WTC11 (cell line): ENCODE measurements at regions not wholly inside any gene's neighbourhood (a gene's known extent, or its start where the extent isn't known, plus 50 kb on each side); places are given as distances from the start of the nearest gene placed in this dataset.
"Not testable (repeated sequence)": the region's sequence is repeated elsewhere in the genome, so short reads cannot be mapped to it uniquely, and the experiment has no call there.

Experiments
- ATAC-seq: fragments of 200-7000 bp; cut with Tn5 transposase; 2 replicates; pipeline ENCODE4 v1.10.0; 2021; ENCODE audit warnings: mild to moderate bottlenecking, moderate library complexity
- CTCF ChIA-PET: fragments of 300-600 bp; sonication (Branson Sonifier 250); formaldehyde crosslinking; loops from one replicate; lab custom pipeline; 2021; ENCODE audit warnings: antibody characterized with exemption; lab: Charles Lee
- POLR2A ChIA-PET: fragments of 350-600 bp; sonication (Branson Sonifier 250); formaldehyde crosslinking; loops from one replicate; lab custom pipeline; 2021; ENCODE audit warnings: antibody characterized with exemption; lab: Charles Lee
- DNase-seq: peaks from one replicate; pipeline ENCODE4 v3.0.0; 2021; ENCODE audit warnings: low spot score
- H3K27ac Mint-ChIP-seq: 2 replicates; pipeline ENCODE4 v1.8.0; 2021; ENCODE audit warnings: mixed read lengths
- H3K27me3 Mint-ChIP-seq: 2 replicates; pipeline ENCODE4 v1.8.0; 2021; ENCODE audit warnings: low read depth, mild to moderate bottlenecking, moderate library complexity, mixed read lengths
- H3K36me3 Mint-ChIP-seq: 2 replicates; pipeline ENCODE4 v1.8.0; 2021; ENCODE audit warnings: mixed read lengths
- H3K4me1 Mint-ChIP-seq: 2 replicates; pipeline ENCODE4 v1.8.0; 2022; ENCODE audit warnings: mixed read lengths
- H3K4me3 Mint-ChIP-seq: 2 replicates; pipeline ENCODE4 v1.8.0; 2021; ENCODE audit warnings: mild to moderate bottlenecking, moderate library complexity, mixed read lengths
- H3K9me3 Mint-ChIP-seq: 2 replicates; pipeline ENCODE4 v1.8.0; 2021; ENCODE audit warnings: mixed read lengths

DNA sequence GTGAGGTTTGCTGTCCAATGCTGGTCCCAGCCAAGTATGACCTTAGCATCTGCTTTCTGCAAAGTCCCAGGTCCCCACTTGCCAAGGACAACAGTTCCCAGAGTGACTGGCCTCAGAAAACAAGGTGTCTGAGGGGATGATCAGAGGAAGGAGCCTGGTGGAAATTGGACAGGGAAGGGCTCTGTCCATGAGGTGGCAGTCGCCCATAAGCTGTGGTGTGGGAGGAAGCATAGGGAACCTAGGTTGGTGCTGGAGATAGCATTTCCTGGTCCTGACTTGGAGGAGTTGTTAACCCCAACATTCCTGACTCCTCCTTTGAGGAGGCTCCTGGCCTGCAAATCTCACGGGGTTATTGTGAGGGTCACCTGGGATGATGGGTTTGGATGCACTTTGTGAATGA lies 77.8 kb downstream of the LIMS4 start:
- POLR2A ChIA-PET, H3K4me3 Mint-ChIP-seq, H3K4me1 Mint-ChIP-seq, DNase-seq, CTCF ChIA-PET, H3K27ac Mint-ChIP-seq, H3K27me3 Mint-ChIP-seq, H3K9me3 Mint-ChIP-seq, H3K36me3 Mint-ChIP-seq: not testable (repeated sequence)
- ATAC-seq: peak; percentile 58

DNA sequence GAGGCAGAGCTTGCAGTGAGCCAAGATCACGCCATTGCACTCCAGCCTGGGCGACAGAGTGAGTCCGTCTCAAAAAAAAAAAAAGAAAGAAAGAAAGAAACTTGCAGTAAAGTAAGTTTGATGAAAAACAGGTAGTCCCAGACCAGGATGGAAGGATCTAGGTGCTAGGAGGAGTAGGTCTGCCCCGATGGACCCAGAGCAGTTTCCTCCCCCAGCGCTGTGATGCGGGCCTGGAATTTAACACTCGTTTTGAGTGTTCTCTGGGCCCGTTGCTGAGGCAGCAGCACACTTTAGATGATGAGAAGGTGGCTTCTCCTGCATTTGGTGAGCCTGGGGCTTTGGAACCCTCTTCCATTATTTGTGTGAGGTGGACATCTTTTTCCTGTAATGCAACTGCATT lies 80.2 kb downstream of the LIMS4 start:
- ATAC-seq, H3K4me1 Mint-ChIP-seq, CTCF ChIA-PET, H3K27me3 Mint-ChIP-seq, H3K27ac Mint-ChIP-seq, H3K36me3 Mint-ChIP-seq, POLR2A ChIA-PET, H3K9me3 Mint-ChIP-seq, DNase-seq, H3K4me3 Mint-ChIP-seq: not testable (repeated sequence)

DNA sequence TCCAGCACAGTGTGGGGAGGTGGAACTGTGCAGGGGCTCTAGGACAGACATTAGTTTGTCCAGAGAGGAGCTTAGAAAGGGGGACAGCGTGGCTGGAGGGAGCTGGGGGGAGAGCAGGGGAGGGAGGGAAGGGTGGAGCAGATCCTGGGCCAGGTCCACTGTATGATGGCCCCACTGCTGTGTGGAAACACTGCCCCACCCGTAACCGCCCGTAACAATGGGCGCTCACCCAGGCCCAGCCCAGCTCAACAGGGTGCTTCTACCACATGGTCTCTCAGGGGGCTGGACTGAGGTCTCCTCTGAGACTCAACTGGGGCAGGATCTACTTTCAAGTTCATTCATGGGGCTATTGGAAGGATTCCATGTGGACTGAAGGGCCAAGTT lies 81.6 kb downstream of the LIMS4 start:
- not testable (repeated sequence) for H3K36me3 Mint-ChIP-seq

DNA sequence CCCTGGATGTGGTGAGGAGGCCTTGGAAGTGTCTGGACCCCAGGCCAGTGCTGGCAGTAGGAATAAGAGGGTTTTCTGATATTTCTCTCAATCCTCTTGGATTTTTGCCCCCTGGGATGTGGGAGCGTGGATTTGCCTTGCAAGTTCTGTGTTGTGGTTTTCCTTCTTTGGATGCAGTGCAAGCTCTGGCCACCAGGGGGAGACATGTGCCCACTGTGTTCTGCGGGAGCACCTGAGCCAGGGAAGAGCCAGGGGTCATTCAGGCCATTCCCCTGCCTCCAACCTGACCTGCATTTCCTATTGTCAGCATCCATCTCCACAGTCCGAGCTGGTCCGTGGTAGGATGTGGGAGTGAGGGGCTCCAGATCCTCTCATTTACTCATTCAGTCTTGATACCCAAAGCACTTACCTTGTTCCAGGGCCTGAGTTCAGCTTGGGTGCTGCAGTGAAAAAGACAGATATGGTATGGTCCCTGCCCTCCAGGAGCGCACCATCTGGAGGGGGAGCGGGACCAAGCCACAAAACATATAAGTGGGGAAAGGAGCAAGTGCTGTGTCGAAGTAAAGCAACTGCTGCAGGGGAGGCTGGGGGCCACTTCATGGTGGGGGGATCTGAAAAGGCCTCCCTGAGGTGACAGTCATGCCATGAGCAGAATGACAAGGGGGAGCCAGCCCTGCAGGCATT lies 82.1 kb downstream of the LIMS4 start:
- POLR2A ChIA-PET, H3K27ac Mint-ChIP-seq, H3K36me3 Mint-ChIP-seq, CTCF ChIA-PET, DNase-seq, H3K27me3 Mint-ChIP-seq, H3K4me3 Mint-ChIP-seq, H3K4me1 Mint-ChIP-seq, H3K9me3 Mint-ChIP-seq: not testable (repeated sequence)
- ATAC-seq: peak; percentile 63

More for the DNA sequence above, 81.6 kb downstream of the LIMS4 start:
- POLR2A ChIA-PET, ATAC-seq, H3K4me1 Mint-ChIP-seq, DNase-seq, H3K9me3 Mint-ChIP-seq, CTCF ChIA-PET, H3K27ac Mint-ChIP-seq, H3K4me3 Mint-ChIP-seq, H3K27me3 Mint-ChIP-seq: not testable (repeated sequence)

DNA sequence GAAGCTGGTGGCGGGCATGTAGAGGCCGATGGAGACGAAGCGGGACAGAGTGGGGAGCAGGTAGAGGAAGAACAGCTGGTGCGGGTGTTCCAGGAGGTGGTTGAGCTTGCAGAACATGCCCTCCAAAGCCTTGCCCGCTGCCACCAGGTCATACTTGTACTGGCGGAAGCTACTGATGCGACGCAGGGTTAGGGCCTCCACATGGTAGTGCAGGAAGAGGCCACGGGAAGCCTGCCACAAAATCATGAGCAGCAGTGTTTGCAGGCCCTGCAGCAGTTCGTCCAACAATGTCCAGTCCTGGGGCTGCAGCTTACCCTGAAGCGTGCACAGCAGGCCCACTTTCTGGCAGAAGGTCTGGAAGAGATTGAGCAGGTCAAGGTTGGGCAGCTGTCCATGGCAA lies 85.6 kb downstream of the LIMS4 start:
- H3K27ac Mint-ChIP-seq, H3K36me3 Mint-ChIP-seq, H3K9me3 Mint-ChIP-seq, H3K4me1 Mint-ChIP-seq, H3K4me3 Mint-ChIP-seq, CTCF ChIA-PET, H3K27me3 Mint-ChIP-seq, DNase-seq, POLR2A ChIA-PET, ATAC-seq: not testable (repeated sequence)

DNA sequence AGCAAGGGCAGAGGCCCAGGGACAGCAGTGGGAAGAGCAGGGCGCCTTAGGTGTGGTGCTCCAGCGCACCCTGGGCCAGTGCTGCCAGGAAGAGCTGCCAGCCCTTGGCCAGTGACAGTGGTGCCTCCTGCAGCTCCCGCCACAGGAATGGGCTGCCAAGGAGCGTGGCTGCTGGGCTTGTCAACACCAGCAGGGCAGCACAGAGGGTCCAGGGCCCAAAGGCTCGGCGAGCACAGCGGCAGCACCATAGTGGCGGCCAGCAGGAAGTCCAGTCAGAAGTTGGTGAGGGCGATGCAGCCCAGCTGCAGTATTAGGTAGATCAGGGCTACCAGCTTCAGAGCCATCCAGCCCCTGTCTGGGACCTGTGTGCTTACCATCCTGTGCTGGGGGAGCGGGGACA lies 86.1 kb downstream of the LIMS4 start:
- CTCF ChIA-PET, DNase-seq, H3K27ac Mint-ChIP-seq, H3K36me3 Mint-ChIP-seq, H3K27me3 Mint-ChIP-seq, H3K9me3 Mint-ChIP-seq, H3K4me3 Mint-ChIP-seq, ATAC-seq, POLR2A ChIA-PET, H3K4me1 Mint-ChIP-seq: not testable (repeated sequence)

DNA sequence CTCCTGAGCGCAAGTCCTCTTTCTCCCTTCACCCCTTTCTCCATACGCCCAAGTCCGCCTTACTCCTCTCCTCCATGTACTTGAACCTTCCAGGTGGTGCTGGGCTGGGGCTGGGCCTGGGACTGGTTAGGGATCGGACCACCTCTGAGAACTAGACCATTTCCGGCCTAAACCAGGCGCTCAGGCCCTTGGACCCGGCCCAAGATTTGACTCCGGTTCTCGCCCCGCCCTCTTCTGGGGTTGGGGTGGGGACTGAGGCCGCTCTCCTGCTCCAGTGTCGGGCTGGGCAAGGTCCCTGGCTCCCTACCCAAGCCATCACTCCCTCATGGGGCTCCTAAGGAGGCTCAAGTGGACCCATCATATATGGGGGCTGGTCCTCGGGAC lies 87.9 kb downstream of the LIMS4 start:
- H3K4me1 Mint-ChIP-seq, CTCF ChIA-PET, H3K27ac Mint-ChIP-seq, H3K9me3 Mint-ChIP-seq, DNase-seq, H3K36me3 Mint-ChIP-seq, POLR2A ChIA-PET, H3K4me3 Mint-ChIP-seq, H3K27me3 Mint-ChIP-seq: not testable (repeated sequence)
- ATAC-seq: peak; percentile 31

DNA sequence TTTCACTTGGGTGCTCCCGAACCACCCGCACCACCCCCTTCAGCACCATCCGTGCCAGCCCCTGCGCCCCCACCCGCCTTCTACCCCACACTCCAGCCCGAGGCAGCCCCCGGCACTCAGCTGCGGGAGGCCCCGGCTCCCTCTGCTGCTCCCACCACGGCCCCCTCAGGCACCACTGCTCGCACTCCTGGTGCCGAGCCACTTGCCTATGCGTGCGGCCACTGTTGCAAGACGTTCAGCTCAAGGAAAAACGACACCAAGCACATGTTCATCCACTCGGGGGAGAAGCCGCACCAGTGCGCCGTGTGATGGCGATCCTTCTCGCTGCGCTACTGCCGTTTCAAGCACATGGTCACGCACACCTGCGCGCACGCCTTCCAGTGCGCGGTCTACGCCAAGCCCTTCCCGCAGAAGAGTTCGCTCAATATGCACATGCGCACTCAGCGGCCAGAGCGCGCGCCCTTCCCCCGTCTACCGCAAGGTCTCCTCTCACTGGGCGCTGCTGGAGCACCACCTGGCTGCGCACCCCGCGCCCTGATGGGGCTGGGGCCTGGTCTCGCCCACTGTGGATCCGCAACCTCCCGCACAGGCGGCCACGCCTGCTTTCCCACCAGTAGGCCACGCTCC lies 88.4 kb downstream of the LIMS4 start:
- DNase-seq, H3K27ac Mint-ChIP-seq, POLR2A ChIA-PET, H3K4me3 Mint-ChIP-seq, H3K27me3 Mint-ChIP-seq, CTCF ChIA-PET, H3K9me3 Mint-ChIP-seq, H3K4me1 Mint-ChIP-seq, H3K36me3 Mint-ChIP-seq: not testable (repeated sequence)
- peak; percentile 70 for ATAC-seq

DNA sequence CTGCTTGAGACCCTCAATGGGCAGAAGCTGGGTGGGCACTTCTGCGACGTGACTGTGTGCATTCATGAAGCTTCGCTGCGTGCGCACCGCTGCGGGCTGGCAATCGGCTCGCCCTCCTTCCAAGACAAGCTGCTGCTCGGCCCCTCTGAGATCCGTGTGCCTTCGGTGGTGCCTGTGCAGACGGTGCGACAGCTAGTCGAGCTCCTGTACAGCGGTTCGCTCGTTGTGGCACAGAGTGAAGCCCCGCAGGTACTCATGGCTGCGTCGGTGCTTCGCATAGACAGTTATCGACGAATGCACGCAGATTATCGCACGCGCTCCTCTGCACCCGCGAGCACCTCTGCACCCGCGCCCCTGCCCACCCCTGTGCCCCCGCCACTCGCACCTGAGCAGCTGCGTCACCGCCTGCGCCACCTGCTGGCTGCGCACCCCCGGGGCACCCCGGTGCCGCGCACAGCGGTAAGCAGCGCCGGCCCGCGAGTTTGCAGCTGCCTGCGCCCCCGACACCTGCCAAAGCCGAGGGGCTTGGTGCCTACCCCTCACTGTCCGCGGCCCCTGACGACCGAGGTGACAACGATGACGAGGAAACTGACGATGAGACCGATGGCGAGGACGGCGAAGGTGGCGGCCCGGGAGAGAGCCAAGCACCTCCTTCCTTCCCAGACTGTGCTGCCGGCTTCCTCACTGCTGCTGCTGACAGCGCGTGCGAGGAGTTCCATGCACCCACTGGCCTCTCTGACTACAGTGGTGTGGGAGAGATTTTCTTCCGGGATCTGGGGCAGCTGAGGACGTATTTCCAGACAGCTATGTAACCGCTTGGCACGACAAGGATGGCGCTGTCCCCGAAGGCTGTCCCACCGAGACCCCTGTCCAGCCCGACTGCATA lies 89.2 kb downstream of the LIMS4 start:
- H3K4me3 Mint-ChIP-seq, H3K27ac Mint-ChIP-seq, H3K9me3 Mint-ChIP-seq, H3K4me1 Mint-ChIP-seq, DNase-seq, H3K36me3 Mint-ChIP-seq, CTCF ChIA-PET, H3K27me3 Mint-ChIP-seq, POLR2A ChIA-PET: not testable (repeated sequence)
- peak; percentile 60 for ATAC-seq

DNA sequence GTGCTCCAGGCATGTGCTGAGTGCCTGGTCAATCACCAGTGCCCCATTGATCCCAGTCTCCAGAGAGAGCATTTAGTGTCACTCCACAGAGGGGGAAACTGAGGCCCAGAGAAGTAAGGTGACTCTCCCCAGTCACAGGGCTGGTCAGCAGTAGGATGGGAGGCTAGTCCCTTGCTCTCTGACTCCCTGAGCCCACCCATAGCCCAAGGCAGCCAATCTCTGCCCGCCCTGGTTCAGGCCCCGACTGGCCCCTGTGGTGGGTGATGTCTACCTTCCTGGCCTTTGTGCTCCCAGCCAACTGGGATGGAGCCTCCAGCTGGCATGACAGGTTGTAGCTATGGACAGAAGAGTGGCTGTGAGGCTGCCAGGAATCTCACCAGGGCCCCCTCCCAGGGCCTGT lies 99.1 kb downstream of the LIMS4 start:
- H3K27me3 Mint-ChIP-seq, H3K4me1 Mint-ChIP-seq, DNase-seq, H3K9me3 Mint-ChIP-seq, H3K27ac Mint-ChIP-seq, ATAC-seq, CTCF ChIA-PET, H3K4me3 Mint-ChIP-seq, POLR2A ChIA-PET, H3K36me3 Mint-ChIP-seq: not testable (repeated sequence)

DNA sequence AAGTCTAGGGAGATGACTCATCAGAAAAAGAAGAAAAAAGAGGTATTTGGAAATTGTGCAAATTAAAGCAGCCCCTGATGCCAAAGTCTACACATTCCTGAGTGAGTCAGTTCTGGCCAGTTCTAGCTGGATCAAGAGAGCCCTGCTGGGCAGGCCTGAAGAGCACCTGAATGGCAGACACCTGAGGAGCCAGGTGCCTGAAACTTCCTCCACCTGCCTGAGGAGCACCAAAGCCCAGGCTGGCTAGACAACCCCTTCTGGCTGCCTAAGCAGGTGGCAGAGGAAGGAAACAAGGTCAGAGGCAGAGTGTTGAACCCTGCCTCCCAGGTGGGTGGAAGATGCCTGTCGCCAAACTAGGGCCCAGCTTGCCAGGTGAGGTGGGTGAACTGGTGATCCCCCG lies 101.0 kb downstream of the LIMS4 start:
- ATAC-seq, POLR2A ChIA-PET, H3K4me3 Mint-ChIP-seq, DNase-seq, H3K36me3 Mint-ChIP-seq, H3K9me3 Mint-ChIP-seq, H3K27ac Mint-ChIP-seq, H3K4me1 Mint-ChIP-seq, CTCF ChIA-PET, H3K27me3 Mint-ChIP-seq: not testable (repeated sequence)

DNA sequence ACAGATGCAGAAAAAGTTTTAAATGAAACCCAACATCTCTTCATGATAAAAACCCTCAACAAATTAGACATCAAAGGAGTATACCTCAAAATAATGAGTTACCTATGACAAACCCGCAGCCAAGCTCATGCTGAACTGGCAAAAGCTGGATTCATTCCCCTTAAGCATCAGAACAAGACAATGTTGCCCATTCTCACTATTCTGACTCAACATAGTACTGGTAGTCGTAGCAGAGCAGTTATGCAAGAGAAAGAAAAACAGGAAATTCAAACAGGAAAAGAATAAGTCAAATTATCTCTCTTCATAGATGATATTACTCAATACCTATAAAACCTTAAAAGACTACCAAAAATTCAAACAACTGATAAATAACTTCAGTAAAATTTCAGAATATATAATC lies 115.0 kb downstream of the LIMS4 start:
- H3K27me3 Mint-ChIP-seq, H3K4me1 Mint-ChIP-seq, DNase-seq, POLR2A ChIA-PET, H3K4me3 Mint-ChIP-seq, CTCF ChIA-PET, H3K36me3 Mint-ChIP-seq, H3K9me3 Mint-ChIP-seq, H3K27ac Mint-ChIP-seq, ATAC-seq: not testable (repeated sequence)
